Sigmoid colon (tissue), 4 donors: ENCODE measurements at regions not wholly inside any gene's neighbourhood (a gene's known extent, or its start where the extent isn't known, plus 50 kb on each side); places are given as distances from the start of the nearest gene placed in this dataset.

Experiments
- CTCF ChIP-seq, 4 experiments: fragments of 450-650 bp in 3 of 4; fragments of 200-600 bp in 1 of 4; IDR thresholded peaks; one replicate each; pipeline ENCODE4 v1.5.1; 2016 to 2019; ENCODE audit warnings: antibody characterized with exemption in 4 of 4, mild to moderate bottlenecking in 3 of 4, moderate library complexity in 2 of 4
- EP300 ChIP-seq, 4 donors: sonication (generic); formaldehyde crosslinking; IDR thresholded peaks; one replicate each; pipeline ENCODE4 v1.6.1; 2017; ENCODE audit warnings: antibody characterized with exemption in 4 of 4
- POLR2A ChIP-seq, 2 donors: fragments of 450-650 bp; IDR thresholded peaks; one replicate each; pipeline ENCODE4 v1.6.1; 2016; ENCODE audit warnings: antibody characterized with exemption in 2 of 2, mild to moderate bottlenecking in 2 of 2, moderate library complexity in 2 of 2
- POLR2AphosphoS5 ChIP-seq, 4 donors: sonication (generic); formaldehyde crosslinking; IDR thresholded peaks; one replicate each; pipeline ENCODE4 v1.6.1; 2017; ENCODE audit warnings: antibody characterized with exemption in 4 of 4

- TF ChIP-seq CTCF (IDR thresholded peaks at IDR 0.05): no peak
- TF ChIP-seq EP300 (IDR thresholded peaks at IDR 0.05): no peak
- no peak for TF ChIP-seq POLR2A (IDR thresholded peaks at IDR 0.05)
- TF ChIP-seq POLR2AphosphoS5 (IDR thresholded peaks at IDR 0.05): no peak
Measured at GRCh38 chr5:57939771-57940170, 457.2 kb upstream of the ACTBL2 start.
